Activated T-cell treated with anti-CD3 and anti-CD28 coated beads, Interleukin-2, amount 50 U/mL, for 1 hour (primary cell): ENCODE measurements at regions not wholly inside any gene's neighbourhood (a gene's known extent, or its start where the extent isn't known, plus 50 kb on each side); places are given as distances from the start of the nearest gene placed in this dataset.
"Not testable (repeated sequence)": the region's sequence is repeated elsewhere in the genome, so short reads cannot be mapped to it uniquely, and the experiment has no call there.

Source experiments
- DNase-seq: peaks from one replicate; pipeline ENCODE4 v3.0.0-alpha.2; 2020

DNA sequence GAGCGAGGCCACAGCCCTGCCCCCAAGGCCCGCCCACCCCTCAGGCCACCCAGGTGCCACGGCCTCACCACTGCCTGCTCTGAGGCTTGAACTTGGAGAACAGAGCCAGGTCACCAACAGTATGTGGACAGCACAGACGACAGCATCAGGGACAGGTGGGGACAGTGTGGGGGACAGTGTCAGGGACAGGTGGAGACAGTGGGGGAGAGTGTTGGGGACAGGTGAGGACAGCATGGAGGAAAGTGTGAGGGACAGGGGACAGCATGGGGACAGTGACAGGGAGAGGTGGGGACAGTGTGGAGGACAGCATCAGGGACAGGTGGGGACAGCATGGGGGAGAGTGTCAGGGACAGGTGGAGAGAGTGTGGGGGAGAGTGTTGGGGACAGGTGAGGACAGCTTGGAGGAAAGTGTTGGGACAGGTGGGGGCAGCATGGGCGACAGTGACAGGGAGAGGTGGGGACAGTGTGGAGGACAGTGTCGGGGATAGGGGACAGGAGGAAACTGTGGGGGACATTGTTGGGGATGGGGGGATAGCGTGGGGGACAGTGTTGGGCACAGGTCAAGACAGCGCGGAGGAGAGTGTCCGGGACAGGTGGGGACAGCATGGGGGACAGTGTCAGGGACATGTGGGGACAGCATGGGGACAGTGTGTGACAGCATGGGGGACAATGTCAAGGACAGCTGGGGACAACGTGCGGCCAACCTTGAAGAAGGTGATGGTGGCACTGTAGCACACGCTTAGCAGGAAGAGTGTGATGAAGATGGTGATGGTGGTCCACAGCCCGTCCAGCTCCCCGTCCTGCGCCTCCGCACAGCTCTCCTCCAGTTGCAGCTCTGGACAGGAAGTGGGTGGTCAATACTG, 114.9 kb downstream of the TMEM121 start:
- no peak for DNase-seq

DNA sequence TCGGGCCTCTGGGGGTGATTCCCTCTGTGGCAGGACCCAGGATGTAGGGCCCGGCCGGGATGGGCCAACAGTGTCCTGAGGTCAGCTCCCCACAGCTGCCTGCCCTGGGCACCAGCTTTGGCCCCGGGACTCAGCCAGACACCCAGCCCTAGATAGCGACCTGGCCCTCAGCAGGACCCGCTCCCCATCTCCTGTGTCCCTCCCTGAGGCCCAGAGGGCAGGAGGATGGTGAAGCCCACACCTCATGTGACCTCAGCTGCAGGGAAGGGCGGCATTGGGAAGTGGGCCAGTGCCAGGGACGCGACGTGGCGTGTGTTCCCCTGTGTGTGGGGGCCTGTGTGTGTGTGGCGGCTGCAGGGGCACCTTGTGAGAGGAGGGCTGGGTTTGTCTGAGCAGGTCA, 115.6 kb downstream of the TMEM121 start:
- not testable (repeated sequence) for DNase-seq

DNA sequence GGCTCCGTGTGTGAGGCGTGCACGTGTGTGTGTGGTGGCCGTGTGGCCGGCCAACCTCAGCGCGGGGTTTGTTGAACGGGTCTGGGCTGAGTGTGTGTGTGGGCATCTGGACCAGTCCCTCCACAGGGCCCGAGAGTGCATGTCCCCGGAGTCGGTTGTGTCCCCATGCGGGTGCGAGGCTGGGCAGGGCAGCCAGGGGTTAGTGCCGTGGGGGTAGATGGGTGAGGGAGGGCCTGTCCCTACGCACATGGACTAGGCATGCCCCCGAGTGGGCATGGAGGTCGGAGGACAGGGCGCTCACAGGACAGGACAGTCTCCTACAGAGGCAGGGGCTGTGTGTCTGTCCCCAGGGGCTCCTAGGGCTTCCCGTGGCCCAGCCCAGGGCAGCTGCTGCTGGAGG, 116.1 kb downstream of the TMEM121 start:
- DNase-seq, result not testable (repeated sequence)

DNA sequence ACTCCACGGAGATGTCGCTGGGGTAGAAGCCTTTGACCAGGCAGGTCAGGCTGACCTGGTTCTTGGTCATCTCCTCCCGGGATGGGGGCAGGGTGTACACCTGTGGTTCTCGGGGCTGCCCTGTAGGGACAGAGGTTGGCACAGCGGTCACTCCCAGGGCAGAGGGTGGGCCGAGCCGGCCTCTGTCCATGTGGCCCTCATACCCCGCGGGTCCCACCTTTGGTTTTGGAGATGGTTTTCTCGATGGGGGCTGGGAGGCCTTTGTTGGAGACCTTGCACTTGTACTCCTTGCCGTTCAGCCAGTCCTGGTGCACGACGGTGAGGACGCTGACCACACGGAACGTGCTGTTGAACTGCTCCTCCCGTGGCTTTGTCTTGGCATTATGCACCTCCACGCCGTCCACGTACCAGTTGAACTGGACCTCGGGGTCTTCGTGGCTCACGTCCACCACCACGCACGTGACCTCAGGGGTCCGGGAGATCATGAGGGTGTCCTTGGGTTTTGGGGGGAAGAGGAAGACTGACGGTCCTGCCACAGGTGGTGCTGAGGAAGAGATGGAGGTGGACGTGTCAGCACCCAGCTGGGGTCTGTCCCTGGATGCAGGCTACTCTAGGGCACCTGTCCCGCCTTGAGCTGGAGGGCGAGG, 117.1 kb downstream of the TMEM121 start:
- not testable (repeated sequence) for DNase-seq

DNA sequence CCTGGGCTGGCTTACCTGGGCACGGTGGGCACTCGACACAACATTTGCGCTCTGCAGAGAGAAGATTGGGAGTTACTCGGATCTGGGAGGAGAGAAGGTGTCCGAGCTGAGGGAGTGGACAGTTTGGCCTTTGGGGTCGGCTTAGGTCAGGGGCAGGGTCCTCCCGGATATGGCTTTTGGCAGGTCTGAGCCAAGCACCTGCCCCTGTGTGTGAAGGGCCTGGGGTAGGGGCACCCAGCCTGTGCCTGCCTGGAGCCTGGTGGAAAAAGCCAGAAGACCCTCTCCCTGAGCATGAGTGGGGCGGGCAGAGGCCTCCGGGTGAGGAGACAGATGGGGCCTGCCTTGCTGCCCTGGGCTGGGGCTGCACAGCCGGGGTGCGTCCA, 117.7 kb downstream of the TMEM121 start:
- not testable (repeated sequence) for DNase-seq

DNA sequence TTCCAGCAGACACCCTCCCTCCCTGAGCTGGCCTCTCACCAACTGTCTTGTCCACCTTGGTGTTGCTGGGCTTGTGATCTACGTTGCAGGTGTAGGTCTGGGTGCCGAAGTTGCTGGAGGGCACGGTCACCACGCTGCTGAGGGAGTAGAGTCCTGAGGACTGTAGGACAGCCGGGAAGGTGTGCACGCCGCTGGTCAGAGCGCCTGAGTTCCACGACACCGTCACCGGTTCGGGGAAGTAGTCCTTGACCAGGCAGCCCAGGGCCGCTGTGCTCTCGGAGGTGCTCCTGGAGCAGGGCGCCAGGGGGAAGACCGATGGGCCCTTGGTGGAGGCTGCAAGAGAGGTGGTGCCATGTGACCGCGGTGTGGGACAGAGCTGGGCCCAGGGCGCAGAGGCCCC, 118.1 kb downstream of the TMEM121 start:
- not testable (repeated sequence) for DNase-seq

DNA sequence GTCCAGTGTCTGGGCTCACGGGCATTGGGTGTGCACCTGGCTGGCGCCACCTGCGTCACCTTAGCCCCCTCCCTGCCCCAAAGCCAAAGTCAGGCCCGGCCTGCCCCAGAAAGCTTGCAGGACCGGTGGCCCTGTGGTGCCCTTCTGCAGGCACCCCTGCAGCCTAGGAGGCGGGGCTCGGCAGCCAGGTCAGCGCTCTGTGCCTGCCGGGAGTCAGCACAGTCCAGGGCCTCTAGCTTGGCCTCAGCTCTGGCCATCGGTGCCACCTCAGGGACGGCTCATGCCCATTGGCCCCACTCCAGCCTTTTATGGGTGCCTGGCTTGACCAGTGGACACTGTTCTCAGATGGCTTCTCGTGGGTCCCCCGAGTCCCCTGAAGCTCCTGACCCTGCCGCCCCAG, 118.5 kb downstream of the TMEM121 start:
- DNase-seq, result not testable (repeated sequence)

DNA sequence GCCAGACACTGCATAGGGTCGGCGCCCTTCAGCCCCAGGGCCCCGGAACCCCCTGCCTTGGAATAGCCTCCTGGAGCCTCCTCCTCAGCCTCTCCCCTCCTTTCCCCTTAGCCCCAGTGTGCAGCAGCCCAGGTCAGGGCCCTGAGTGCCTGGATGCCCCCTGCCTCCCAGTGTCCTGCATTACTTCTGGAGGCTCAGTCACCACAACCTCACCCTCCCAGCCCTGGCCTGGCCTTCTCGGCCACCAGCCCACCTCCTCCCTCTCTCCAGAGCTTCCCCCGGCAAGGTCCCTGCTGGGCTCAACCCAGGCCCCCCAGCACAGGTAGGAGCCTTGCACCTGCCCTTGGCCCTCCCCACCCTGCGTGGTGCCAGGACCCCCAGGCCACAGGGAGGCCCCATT, 119.0 kb downstream of the TMEM121 start:
- not testable (repeated sequence) for DNase-seq

DNA sequence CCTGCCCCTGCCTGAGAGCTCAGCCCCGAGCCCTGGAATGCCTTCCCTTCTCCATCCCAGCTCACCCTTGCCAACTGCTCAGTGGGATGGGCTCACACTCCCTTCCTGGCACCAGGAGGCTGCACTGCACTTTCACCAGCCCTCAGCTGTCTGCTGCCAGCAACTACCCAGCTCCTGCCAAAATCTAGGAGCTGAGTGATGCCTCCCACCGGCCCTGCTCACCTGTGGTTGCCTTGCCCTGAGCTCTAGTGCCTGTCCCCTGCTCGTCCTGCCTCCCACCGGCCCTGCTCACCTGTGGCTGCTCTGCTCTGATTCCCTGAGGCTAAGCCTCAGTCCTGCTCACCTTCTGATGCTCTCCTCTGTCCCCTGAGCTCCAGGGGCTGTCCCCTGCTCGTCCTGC, 119.8 kb downstream of the TMEM121 start:
- no peak for DNase-seq

DNA sequence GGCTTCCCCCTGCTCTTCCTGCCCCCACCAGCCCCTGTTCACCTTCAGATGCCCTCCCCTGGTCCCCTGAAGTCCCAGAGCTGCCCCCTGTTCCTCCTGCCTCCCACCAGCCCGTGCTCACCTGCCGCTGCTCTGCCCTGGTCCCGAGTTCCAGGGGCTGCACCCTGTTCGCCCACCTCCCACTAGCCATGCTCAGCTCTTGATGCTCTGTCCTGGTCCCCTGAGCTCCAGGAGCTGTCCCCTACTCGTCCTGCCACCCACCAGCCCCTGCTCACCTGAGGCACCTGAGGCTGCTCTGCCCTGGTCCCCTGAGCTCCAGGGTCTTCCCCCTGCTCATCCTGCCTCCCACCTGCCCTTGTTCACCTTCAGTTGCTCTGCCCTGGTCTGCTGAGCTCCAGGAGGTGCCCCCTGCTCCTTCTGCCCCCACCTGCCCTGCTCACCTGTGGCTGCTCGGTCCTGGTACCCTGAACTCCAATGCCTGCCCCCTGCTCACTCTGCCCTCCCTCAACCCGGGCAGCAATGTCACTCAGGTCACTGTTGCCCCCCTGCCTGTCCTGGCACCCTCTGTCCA, 120.4 kb downstream of the TMEM121 start:
- not testable (repeated sequence) for DNase-seq

DNA sequence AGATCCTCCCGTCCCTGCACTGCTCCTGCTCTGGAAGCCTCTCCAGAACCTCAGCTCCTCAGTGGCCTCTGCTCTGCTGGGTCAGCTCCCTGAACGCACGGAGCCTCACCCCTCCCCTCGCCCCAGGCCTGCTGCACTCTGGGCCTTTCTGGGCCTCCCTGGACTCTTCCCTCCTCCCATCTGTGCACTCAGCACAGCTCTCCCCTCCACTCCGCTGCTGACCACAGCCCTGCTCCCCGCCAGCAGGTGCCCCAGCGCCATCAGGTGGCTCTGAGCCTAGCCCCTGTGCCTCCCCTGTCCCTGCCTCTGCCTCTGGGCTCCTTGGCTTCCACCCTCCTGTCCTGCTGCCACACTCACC, 121.0 kb downstream of the TMEM121 start:
- DNase-seq, result not testable (repeated sequence)

DNA sequence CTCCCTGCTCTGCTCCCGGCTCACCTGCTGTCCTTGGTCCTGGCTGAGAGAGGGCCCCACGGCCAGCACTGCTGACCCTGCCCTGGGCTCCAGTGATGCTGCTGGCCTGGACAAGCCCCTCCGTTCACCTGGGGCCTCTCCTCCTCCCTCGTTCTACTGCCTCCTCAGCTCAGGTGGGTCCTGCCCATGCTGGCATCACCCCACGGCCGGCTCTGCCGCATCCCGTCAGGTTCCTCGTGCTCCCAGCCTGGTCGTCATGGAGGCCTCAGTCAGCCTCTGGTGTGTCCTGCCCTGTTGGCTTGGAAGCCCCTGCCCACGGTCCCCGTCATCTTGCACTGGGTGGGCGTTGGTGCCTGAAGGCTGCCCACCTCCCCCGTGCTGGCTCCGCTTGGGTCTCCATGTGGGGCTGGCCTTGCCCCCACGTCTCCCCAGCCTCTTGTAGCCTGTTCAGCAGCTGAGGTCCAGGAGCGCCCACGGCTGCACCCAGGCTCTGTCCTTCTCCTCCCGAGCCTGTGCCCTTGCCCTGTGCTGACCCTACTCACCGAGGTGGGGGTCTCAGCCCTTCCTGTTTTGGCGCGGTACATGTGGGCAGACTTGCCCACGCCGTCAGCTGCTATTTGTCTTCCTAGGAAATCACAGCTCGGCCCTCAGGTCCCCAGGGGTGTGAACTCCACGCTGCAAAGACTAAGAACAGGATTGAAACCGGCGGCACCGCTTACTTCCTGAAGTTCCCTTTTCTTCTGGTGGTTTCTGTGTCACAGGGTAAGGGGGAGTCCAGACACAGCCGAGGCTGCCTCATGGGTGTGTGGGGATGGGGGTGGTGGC, 121.6 kb downstream of the TMEM121 start:
- DNase-seq, result no peak

DNA sequence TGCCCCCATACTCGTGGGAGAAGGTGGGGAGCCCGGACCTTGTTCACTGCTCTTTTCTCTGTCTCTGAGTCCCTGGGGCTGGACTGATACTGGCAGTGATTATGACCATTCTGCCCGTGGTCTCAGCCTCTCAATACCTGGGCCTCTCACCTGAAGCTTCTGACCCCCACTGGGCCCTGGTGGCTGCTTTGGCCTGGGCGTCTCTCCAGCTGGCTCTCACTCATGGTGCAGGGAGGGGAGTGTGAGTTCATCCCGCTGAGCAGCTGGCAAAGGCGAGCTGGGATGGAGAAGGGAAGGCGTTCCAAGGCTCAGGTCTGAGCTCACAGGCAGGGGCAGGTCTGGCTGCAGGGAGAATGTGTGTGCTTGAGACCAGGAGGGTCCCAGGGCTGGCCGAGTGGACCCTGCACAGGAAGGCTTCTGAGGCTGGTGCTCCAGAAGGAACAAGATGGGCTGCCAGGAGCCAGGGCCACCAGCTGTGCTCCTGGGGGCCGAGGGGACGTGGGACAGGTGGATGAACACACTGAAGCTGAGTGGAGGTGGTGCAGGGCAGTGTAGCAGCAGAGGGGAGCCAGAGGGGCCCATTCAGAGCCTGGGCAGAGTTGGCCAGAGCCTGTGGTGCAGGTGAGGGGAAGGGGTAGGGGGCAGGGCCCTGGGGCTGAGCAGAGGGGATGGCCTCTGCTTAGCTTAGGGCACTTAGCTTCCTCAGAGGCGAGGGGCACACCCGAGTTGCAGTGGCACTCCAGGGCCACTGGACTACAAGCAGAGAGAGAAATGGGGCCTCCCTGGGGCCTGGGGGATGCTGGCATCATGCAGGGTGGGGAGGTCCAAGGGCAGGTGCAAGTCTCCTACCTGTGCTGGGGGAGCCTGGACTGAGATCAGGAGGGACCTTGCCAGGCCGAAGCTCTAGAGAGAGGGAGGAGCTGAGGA, 122.5 kb downstream of the TMEM121 start:
- DNase-seq, result not testable (repeated sequence)

DNA sequence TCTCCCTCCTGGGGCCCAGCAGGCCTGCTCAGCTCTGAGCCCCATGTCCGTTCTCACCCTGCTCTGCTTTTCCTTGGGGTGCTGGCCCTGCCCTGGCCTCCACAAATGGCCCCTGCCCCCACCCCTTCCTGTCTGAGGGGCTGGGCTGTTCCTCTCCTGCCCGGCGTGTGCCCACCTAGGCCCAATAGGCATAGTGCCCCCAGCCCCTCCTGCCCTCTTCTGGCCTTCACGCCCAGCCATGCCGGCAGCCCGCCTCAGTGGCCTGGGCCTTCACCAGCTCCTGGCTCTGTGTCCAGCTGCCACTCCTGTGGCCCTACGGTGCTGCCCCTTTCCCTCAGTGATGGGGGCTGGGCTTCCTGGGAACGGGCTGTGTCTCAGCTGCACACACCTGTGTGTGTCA, 125.9 kb downstream of the TMEM121 start:
- DNase-seq, result not testable (repeated sequence)

DNA sequence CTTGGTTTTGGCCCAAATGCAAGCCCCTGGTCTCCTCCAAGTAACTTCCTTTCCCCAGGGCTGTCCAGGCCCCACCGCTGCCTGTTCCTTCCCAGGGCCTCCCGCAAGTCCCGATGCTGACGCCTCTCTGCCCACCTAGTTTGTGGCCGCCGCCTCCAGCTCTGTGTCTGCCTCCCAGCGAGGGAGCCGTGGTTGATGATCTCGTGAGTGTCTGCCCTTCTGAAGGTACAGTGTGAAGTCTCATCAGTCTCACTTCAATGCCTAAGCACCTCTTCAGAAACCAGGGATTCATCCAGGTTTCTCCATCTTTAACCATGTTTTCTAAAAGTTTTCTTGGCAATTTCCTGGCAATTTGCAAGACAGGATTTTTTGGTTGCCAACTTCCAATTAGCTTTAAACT, 127.5 kb downstream of the TMEM121 start:
- DNase-seq, result not testable (repeated sequence)

DNA sequence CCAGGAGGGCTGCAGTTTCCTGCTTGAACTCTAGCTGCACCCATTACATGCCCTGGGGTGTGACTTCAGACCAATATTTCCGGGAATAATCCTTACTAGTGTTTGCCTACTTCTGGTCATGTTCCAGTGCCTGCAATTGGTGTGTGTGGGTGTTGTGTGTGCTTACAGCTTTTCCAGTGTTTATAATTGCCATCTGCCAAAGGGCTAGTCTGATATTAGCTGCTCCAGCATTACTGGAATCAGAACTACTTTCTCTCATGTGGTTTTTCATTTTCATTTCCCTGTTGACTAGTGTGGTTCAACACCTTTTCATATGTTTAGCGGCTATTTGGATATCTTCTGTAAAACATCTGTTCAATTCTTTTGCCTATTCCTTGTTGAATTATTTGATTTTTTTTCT, 132.9 kb downstream of the TMEM121 start:
- not testable (repeated sequence) for DNase-seq

DNA sequence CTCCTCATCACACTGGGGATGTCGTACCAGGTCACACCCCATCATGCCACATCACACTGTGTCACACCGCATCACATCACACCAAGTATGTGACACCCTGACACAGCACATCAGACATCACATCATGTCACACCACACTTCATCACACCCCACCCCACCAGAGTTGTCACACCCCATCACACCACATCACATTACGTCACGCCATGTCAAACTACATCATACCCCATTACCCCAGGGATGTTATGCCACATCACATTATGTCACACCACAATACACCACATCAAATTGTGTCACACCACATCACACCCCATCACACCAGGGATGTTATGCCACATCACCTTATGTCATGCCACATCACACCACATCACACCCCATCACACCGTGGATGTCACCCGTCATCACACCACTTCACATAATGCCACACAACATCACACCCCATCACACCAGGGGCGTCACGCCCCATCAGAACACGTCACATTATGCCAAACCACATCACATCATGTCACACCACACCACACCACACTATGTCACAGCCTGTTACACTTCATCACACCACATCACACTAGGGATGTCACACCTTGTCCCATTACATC, 133.6 kb downstream of the TMEM121 start:
- DNase-seq, result no peak

DNA sequence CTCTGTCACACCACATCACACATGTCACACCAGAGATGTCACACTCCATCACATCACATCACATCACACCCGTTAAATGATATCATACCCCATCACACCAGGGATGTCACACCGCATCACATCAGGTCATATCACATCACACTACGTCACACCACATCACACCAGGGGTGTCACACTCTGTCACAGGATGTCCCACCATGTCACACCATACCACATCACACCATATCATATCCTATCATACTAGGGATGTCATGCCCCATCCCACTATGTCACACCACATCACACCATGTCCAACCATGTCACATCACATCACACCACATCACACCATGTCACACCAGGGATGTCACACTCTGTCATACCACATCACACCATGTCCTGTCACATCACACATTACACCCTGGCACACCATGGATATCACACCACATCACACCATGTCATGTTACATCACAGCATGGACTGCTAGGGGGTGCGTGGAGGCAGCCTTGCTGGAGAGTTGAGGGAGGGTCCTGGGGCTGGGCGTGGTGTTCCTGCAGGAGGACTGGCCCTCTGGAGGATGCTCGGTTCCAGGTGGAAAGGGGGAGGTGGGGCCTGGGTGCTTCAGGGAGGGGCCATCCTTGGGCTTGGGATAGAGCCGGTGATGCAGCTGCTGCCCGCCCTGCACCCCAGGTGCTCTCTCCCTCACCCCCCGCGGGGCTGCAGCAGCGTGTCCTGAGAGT, 134.6 kb downstream of the TMEM121 start:
- DNase-seq, result no peak

DNA sequence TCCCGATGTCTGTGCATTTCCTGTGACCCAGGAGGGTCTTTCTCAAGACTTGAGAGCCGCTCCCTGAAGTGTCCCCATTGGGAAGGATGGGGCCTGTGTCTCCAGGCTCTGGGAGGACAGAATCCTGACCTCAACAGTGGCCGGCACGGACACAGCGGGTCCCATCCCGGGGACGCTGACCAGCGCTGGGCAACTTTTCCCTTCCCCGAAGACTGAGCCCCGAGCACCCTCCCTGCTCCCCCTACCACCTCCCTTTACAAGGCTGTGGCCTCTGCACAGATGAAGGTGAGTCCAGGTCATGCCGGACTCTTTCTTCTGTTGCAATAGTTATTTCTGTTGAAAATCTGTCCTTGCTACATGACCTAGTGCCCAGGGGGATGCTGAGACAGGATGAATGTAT, 135.7 kb downstream of the TMEM121 start:
- not testable (repeated sequence) for DNase-seq

DNA sequence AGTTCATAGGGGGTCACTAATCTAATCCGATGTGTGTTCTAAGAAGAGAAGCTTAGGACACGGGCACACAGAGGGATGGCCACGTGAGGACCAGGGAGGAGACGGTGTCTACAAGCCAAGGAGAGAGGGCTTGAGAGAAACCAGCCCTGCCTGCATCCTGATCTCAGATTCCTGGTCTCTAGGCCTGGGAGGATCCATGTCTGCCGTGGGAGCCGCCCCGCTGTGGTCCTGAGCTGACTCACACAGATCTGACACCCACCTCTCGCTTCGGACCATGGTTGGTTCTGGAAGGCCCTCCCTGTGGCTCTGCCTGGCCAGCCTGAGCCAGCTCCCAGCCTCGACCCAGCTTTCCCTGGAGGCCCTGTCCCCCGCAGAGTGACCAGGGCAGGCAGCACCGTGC, 136.2 kb downstream of the TMEM121 start:
- not testable (repeated sequence) for DNase-seq

DNA sequence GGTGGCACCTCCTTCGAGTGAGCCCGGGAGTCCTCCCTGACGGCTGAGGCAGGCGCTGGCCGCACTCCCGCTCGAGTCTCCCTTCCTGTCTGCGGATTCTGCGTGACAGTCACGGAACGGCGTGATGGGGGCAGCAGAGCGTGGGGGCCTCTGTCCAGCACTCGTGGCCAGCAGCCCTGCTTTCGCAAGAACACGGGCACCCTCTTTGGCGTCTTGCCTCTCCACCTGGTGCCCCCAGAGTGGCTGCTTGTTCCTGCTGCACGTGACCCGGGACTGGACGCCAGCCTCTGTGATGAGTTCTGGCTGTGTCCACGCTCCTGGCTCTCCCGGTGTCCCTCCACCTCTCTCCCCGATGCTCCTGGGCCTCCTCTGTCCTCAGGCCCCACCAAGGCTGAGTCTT, 136.9 kb downstream of the TMEM121 start:
- DNase-seq, result not testable (repeated sequence)
